Testis (tissue), 2 donors: ENCODE measurements at regions not wholly inside any gene's neighbourhood (a gene's known extent, or its start where the extent isn't known, plus 50 kb on each side); places are given as distances from the start of the nearest gene placed in this dataset.

Experiments
- DNase-seq: peaks from one replicate; pipeline ENCODE4 v3.0.0-alpha.2; 2019
- H3K27ac ChIP-seq, 2 donors: fragments of 200-600 bp; sonication (generic); one replicate each; pipeline ENCODE4 v1.5.1; 2019
- H3K27me3 ChIP-seq: fragments of 200-600 bp; sonication (generic); one replicate; pipeline ENCODE4 v1.5.1; 2019
- H3K36me3 ChIP-seq: fragments of 200-600 bp; sonication (generic); one replicate; pipeline ENCODE4 v1.5.1; 2017; ENCODE audit warnings: low read depth; ENCODE audit errors: missing control alignments
- H3K4me1 ChIP-seq: fragments of 200-600 bp; sonication (generic); one replicate; pipeline ENCODE4 v1.5.1; 2019
- H3K4me3 ChIP-seq, 2 donors: fragments of 200-600 bp; sonication (generic); one replicate each; pipeline ENCODE4 v1.5.1; 2017 to 2019
- H3K9me3 ChIP-seq: fragments of 200-600 bp; sonication (generic); one replicate; pipeline ENCODE4 v1.5.1; 2017
- POLR2A ChIP-seq: fragments of 450-650 bp; IDR thresholded peaks from one replicate; pipeline ENCODE4 v1.6.1; 2017; ENCODE audit warnings: antibody characterized with exemption, mild to moderate bottlenecking, moderate library complexity
- WGBS, 2 donors: methylation state at CpG; one replicate each; pipeline ENCODE4 v1.1.5; 2018; 5-methylcytosine and 5-hydroxymethylcytosine counted together
- intact Hi-C: fragments of 100-400 bp; cut with DNase I; formaldehyde crosslinking; loops from one replicate; pipeline ENCODE4 v1.15.1; 2023; ENCODE audit warnings: low total_unique reads
- TF ChIP-seq, protein P1 (sequence below), 3 experiments: fragments of 450-650 bp in 2 of 3; fragments of 200-600 bp in 1 of 3; sonication (generic) in 1 of 3; IDR thresholded peaks; one replicate each; pipeline ENCODE4 v1.5.1; 2016 to 2019; ENCODE audit warnings: antibody characterized with exemption in 3 of 3, mild to moderate bottlenecking in 2 of 3, moderate library complexity in 1 of 3

DNA sequence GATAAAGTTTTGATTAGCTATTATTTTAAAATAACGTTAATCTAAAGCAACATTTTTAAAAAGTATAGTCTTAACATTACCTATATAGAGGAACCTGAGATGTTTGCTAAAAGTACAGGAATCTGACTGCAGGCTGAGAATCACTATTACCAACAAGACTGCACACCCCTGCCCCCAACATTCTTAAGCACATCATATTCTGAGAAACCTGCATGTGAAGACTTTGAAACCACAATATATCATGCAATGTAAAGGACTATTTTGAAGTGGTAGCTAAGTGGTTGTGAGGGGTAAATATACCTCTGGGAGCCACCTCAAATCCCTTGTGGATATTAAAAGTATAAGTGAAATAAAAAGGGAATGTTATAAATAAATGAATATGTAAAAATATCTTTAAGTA, 119.0 kb upstream of the KLF12 start:
- intact Hi-C loops = no loop called here
- Histone ChIP-seq H3K27me3 (no peaks in the 10 kb centered on the region), H3K4me1 (no peaks in the 10 kb centered on the region), H3K36me3 (no peaks in the 10 kb centered on the region), H3K4me3 (no peak overlapping the region), H3K9me3 (no peaks in the 10 kb centered on the region), H3K27ac (no peak overlapping the region)
- WGBS, 2 donors = 45 to 88% methylated on average over 1 of the region's 1 CpG
- no peak for DNase-seq
- TF ChIP-seq POLR2A = no peak
- TF ChIP-seq, protein P1, sequence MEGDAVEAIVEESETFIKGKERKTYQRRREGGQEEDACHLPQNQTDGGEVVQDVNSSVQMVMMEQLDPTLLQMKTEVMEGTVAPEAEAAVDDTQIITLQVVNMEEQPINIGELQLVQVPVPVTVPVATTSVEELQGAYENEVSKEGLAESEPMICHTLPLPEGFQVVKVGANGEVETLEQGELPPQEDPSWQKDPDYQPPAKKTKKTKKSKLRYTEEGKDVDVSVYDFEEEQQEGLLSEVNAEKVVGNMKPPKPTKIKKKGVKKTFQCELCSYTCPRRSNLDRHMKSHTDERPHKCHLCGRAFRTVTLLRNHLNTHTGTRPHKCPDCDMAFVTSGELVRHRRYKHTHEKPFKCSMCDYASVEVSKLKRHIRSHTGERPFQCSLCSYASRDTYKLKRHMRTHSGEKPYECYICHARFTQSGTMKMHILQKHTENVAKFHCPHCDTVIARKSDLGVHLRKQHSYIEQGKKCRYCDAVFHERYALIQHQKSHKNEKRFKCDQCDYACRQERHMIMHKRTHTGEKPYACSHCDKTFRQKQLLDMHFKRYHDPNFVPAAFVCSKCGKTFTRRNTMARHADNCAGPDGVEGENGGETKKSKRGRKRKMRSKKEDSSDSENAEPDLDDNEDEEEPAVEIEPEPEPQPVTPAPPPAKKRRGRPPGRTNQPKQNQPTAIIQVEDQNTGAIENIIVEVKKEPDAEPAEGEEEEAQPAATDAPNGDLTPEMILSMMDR (IDR thresholded peaks at IDR 0.05) = no peak

DNA sequence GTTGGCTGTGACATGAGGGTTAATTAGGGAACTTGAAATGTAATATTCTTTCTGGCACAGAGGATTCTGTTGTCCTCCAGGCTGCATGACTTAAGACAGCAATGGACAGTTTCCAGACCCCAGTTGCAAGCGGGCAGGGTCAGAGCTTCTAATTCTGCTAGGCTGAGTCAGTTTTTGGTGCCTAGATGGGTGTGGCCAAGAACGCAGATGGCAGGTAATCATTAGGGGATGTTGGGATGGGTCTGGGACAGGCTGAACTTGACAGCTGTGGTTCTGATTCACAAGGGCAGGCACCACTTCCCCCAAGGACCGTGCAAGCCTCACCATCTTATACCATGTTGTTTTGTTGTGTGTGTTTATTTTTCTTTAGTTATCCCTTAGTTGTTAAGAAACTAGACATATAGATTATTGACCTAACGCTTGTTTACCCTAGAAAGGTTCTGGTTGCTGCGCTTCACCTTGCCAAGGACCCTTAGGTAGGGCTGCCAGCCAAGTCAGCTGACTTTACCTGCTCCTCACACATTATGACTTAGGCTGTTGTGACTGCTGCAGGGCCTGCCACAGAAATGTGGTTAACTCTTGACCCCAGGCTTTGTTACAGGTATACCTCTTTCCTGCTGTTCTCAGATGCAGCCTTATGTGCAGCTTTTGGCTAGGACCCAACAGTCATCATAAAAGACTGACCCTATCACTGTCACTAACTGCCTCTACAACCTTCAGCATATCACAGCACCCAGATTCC, 117.7 kb upstream of the KLF12 start:
- 89 to 93% methylated on average over 5 of the region's 5 CpGs for WGBS, 2 donors
- Histone ChIP-seq H3K4me3 (no peak overlapping the region), H3K9me3 (no peaks in the 10 kb centered on the region), H3K27me3 (no peaks in the 10 kb centered on the region), H3K36me3 (no peaks in the 10 kb centered on the region), H3K27ac (no peak overlapping the region), H3K4me1 (no peaks in the 10 kb centered on the region)
- intact Hi-C loops = no loop called here
- DNase-seq = no peak
- TF ChIP-seq, protein P1 (IDR thresholded peaks at IDR 0.05) = no peak
- no peak for TF ChIP-seq POLR2A

DNA sequence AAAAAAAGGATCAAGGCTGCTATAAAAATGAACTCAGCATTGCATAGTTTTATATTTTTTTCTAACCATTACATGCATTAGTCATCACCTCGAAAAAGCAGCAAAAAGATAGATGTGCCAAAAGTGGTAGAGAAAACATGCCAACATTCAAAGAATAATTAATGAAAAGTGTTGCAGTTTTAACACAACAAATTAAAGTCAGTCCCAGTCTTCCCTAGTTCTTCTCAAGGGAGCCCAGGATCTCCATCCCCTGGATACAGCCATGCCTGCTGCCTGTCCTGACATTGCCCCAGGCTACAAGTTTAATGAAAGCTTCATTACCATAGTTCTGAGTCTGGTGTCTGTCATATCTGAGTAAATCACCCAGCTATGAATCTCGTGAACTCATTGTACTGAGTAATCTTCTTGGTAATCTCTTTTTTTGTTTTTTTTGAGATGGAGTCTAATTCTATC, 116.6 kb upstream of the KLF12 start:
- no peaks in the 10 kb centered on the region for H3K4me1 ChIP-seq
- H3K27me3 ChIP-seq = no peaks in the 10 kb centered on the region
- H3K27ac ChIP-seq = no peak overlapping the region
- DNase-seq = no peak
- intact Hi-C loops = no loop called here
- H3K36me3 ChIP-seq = no peaks in the 10 kb centered on the region
- no peak overlapping the region for H3K4me3 ChIP-seq
- H3K9me3 ChIP-seq = no peaks in the 10 kb centered on the region
- TF ChIP-seq, protein P1 (IDR thresholded peaks at IDR 0.05) = no peak
- WGBS, 2 donors = 62 to 69% methylated on average over 2 of the region's 2 CpGs

DNA sequence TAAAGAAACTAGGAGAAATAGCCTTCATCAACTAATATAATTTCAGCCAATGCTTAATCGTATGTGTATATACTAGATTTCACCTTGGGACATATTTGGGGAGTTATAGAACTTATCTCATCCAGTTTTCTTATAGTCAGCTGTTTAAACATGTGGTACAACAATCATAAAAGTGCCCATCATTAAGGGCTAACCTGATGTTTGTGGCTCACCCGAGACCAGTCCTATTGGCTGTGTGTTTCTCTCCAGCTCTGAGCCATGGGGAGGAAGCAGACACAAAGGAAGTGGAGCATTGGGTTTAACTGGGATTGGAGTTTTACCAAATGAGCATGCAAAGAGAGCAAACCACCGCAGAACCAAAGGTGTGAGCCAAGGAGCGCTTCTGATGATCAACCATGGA, 114.3 kb upstream of the KLF12 start:
- no peaks in the 10 kb centered on the region for H3K4me1 ChIP-seq
- no peak for DNase-seq
- H3K36me3 ChIP-seq = no peaks in the 10 kb centered on the region
- intact Hi-C loops = no loop called here
- H3K27ac ChIP-seq = no peak overlapping the region
- no peak overlapping the region for H3K4me3 ChIP-seq
- H3K27me3 ChIP-seq = no peaks in the 10 kb centered on the region
- 93 to 94% methylated on average over 4 of the region's 4 CpGs for WGBS, 2 donors
- H3K9me3 ChIP-seq = no peaks in the 10 kb centered on the region
- no peak for TF ChIP-seq POLR2A
- TF ChIP-seq, protein P1 (IDR thresholded peaks at IDR 0.05) = no peak

DNA sequence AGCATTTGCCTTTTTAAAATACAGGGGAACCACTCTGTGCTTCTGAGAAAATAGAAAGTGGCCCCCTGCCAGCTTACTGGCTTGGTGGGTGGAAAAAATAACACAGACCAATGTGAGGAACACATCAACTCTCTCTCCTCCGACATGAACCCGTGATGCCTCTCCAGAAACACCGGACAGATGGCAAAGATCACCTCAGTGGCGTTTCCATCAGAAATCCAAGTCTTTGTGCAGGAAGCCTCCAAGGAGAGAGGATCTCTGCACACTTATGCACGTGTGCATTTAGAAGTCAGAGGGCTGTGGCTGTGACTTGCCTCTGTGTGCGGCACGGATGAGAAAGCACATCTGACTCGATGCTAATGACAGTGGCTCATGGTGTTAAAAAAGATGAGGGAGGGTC, 112.3 kb upstream of the KLF12 start:
- H3K36me3 ChIP-seq = no peaks in the 10 kb centered on the region
- no peaks in the 10 kb centered on the region for H3K27me3 ChIP-seq
- H3K27ac ChIP-seq = no peak overlapping the region
- no peaks in the 10 kb centered on the region for H3K9me3 ChIP-seq
- 50 to 56% methylated on average over 8 of the region's 8 CpGs for WGBS, 2 donors
- H3K4me1 ChIP-seq = no peaks in the 10 kb centered on the region
- intact Hi-C loops = no loop called here
- H3K4me3 ChIP-seq = no peak overlapping the region
- DNase-seq = peak; percentile 29
- TF ChIP-seq, protein P1 (IDR thresholded peaks at IDR 0.05) = no peak
- TF ChIP-seq POLR2A = no peak
